ENCODE measurements at regions not wholly inside any gene's neighbourhood (a gene's known extent, or its start where the extent isn't known, plus 50 kb on each side); places are given as distances from the start of the nearest gene placed in this dataset.

DNA sequence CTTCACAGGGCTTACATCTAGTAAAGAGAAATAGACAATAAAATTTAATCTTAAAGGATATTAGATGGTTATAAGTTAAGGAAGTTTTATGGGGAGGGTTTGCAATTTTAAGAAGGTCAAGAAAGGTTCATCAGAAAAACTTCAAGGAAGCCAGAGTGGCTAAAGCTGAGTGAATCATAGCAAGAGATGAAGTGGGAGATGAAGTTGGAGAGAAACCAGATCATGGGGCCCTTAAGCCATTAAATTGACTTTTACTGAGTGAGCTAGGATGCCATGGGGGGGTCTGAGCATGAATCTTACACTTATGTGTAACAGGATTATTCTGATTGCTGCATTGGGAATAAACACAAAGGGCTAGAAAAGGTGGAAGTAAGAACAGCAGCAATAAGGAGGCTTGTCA is 189.2 kb downstream of the LRIG3 start (continued):
- TF ChIP-seq REST (IDR thresholded peaks at IDR 0.05; ENCODE audit: low read depth, low read length) = no peak

GRCh38 chr12:58732894-58733293 is 187.4 kb downstream of the LRIG3 start:
- ChIA-PET CTCF (interaction anchor here (0.8 kb wide), 1 partner anchor 72 kb away, joined by 3 read pairs; no protein-coding TSS in a partner anchor), POLR2A (no interaction called here)
- WGBS (ENCODE audit: low lambda C conversion rate) = 3% methylated on average over 3 of the region's 3 CpGs
- Histone ChIP-seq H4K20me1 (ENCODE audit: insufficient read depth) (no peaks in the 10 kb centered on the region), H3K27ac (ENCODE audit: low read depth in 2 of 2, low read length in 1 of 2) (no peak overlapping the region), H3K4me3 (ENCODE audit: low read depth in 2 of 2, low read length in 1 of 2) (no peak overlapping the region), H3K4me2 (no peak overlapping the region), H3K9ac (no peak overlapping the region), H2AFZ (ENCODE audit: low read depth) (no peak overlapping the region), H3K36me3 (replicated peaks in 1 of 2; ENCODE audit: control insufficient read depth in 1 of 2, insufficient read depth in 2 of 2, low read length in 1 of 2) (no peaks in the 10 kb centered on the region), H3K4me1 (ENCODE audit: control insufficient read depth in 1 of 2, insufficient read depth in 2 of 2, low read depth in 1 of 2, low read length in 1 of 2) (no peaks in the 10 kb centered on the region), H3K79me2 (ENCODE audit: insufficient read depth) (no peaks in the 10 kb centered on the region), H3K27me3 (ENCODE audit: insufficient read depth) (no peaks in the 10 kb centered on the region), H3K9me3 (no peaks in the 10 kb centered on the region; the same call in 1 of the 2 replicates), H3F3A (replicated peaks; ENCODE audit: insufficient read depth) (no peaks in the 10 kb centered on the region), H3K9me2 (no peaks in the 10 kb centered on the region)
- TF ChIP-seq CHD2 (IDR thresholded peaks at IDR 0.05; ENCODE audit: low read length, partially characterized antibody) = no peak
- TF ChIP-seq, protein P1, sequence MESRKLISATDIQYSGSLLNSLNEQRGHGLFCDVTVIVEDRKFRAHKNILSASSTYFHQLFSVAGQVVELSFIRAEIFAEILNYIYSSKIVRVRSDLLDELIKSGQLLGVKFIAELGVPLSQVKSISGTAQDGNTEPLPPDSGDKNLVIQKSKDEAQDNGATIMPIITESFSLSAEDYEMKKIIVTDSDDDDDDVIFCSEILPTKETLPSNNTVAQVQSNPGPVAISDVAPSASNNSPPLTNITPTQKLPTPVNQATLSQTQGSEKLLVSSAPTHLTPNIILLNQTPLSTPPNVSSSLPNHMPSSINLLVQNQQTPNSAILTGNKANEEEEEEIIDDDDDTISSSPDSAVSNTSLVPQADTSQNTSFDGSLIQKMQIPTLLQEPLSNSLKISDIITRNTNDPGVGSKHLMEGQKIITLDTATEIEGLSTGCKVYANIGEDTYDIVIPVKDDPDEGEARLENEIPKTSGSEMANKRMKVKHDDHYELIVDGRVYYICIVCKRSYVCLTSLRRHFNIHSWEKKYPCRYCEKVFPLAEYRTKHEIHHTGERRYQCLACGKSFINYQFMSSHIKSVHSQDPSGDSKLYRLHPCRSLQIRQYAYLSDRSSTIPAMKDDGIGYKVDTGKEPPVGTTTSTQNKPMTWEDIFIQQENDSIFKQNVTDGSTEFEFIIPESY (IDR thresholded peaks at IDR 0.05; ENCODE audit: borderline replicate concordance, low read depth) = no peak
- no peak for TF ChIP-seq FOXJ3 (CRISPR knock-in tag; IDR thresholded peaks at IDR 0.05)
- no peak for TF ChIP-seq RAD21 (IDR thresholded peaks at IDR 0.05; ENCODE audit: low read length)
- TF ChIP-seq, protein P2, sequence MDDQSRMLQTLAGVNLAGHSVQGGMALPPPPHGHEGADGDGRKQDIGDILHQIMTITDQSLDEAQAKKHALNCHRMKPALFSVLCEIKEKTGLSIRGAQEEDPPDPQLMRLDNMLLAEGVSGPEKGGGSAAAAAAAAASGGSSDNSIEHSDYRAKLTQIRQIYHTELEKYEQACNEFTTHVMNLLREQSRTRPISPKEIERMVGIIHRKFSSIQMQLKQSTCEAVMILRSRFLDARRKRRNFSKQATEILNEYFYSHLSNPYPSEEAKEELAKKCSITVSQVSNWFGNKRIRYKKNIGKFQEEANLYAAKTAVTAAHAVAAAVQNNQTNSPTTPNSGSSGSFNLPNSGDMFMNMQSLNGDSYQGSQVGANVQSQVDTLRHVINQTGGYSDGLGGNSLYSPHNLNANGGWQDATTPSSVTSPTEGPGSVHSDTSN (IDR thresholded peaks at IDR 0.05) = no peak
- TF ChIP-seq NFIC (IDR thresholded peaks at IDR 0.05; ENCODE audit: borderline replicate concordance) = no peak
- TF ChIP-seq YY1 (IDR thresholded peaks at IDR 0.05; ENCODE audit: low read depth) = no peak
- no peak for TF ChIP-seq RXRA (IDR thresholded peaks at IDR 0.05; ENCODE audit: borderline replicate concordance, low read depth)
- no peak for TF ChIP-seq FOXM1 (IDR thresholded peaks at IDR 0.05; ENCODE audit: low read depth)
- TF ChIP-seq SMC3 (IDR thresholded peaks at IDR 0.05; ENCODE audit: low read depth, low read length) = no peak
- no peak for TF ChIP-seq TCF12 (IDR thresholded peaks at IDR 0.05)
- TF ChIP-seq CTCF (IDR thresholded peaks at IDR 0.05) = no peak
- no peak for TF ChIP-seq TEAD4 (IDR thresholded peaks at IDR 0.05; ENCODE audit: borderline replicate concordance, insufficient read depth)
- no peak for TF ChIP-seq TAF1 (IDR thresholded peaks at IDR 0.05; ENCODE audit: borderline replicate concordance, low read depth, low read length)
- TF ChIP-seq ELF1 (IDR thresholded peaks at IDR 0.05) = no peak
- TF ChIP-seq GATA2 (CRISPR knock-in tag; IDR thresholded peaks at IDR 0.05) = no peak
- no peak for TF ChIP-seq MXI1 (IDR thresholded peaks at IDR 0.05; ENCODE audit: low read depth, low read length)
- no peak for TF ChIP-seq RFX5 (IDR thresholded peaks at IDR 0.05; ENCODE audit: low read length)
- no peak for DNase-seq
